Gastroesophageal sphincter (tissue), 3 donors: ENCODE measurements at regions not wholly inside any gene's neighbourhood (a gene's known extent, or its start where the extent isn't known, plus 50 kb on each side); places are given as distances from the start of the nearest gene placed in this dataset.

Experiments
- POLR2A ChIP-seq, 2 donors: fragments of 450-650 bp; IDR thresholded peaks; one replicate each; pipeline ENCODE4 v1.6.1; 2017; ENCODE audit warnings: antibody characterized with exemption in 2 of 2, mild to moderate bottlenecking in 2 of 2, moderate library complexity in 1 of 2
- TF ChIP-seq, protein P1 (sequence below), 4 experiments: fragments of 200-600 bp in 2 of 4; fragments of 450-650 bp in 2 of 4; sonication (generic) in 1 of 4; IDR thresholded peaks; one replicate each; pipeline ENCODE4 v1.5.1; 2017 to 2019; ENCODE audit warnings: antibody characterized with exemption in 4 of 4, mild to moderate bottlenecking in 2 of 4, moderate library complexity in 2 of 4

DNA sequence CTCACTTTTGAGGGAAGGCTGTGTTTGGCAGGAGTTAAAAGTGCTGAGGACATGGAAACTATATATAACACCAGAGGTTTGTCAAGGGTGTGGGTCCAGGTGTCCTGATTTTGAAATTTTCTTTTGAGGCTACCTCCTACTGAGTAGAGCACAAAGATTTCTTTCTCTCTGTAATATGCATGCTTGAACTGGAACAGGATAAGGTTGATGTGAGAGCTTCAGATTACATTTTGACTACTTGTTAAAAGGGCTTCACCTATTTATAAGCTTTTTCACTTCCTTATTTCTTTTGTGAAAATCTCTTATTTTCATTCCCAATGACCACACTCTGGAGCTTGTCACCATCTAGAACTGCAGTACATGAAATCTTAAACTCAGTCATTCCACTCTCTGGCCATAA, 59.8 kb upstream of the PLA2G4A start:
- TF ChIP-seq, protein P1, sequence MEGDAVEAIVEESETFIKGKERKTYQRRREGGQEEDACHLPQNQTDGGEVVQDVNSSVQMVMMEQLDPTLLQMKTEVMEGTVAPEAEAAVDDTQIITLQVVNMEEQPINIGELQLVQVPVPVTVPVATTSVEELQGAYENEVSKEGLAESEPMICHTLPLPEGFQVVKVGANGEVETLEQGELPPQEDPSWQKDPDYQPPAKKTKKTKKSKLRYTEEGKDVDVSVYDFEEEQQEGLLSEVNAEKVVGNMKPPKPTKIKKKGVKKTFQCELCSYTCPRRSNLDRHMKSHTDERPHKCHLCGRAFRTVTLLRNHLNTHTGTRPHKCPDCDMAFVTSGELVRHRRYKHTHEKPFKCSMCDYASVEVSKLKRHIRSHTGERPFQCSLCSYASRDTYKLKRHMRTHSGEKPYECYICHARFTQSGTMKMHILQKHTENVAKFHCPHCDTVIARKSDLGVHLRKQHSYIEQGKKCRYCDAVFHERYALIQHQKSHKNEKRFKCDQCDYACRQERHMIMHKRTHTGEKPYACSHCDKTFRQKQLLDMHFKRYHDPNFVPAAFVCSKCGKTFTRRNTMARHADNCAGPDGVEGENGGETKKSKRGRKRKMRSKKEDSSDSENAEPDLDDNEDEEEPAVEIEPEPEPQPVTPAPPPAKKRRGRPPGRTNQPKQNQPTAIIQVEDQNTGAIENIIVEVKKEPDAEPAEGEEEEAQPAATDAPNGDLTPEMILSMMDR (IDR thresholded peaks at IDR 0.05): no peak
- TF ChIP-seq POLR2A (IDR thresholded peaks at IDR 0.05): no peak
